PFSK-1 (cell line): ENCODE measurements at regions not wholly inside any gene's neighbourhood (a gene's known extent, or its start where the extent isn't known, plus 50 kb on each side); places are given as distances from the start of the nearest gene placed in this dataset.

Experiments
- FOXP2 ChIP-seq: optimal IDR thresholded peaks from 2 replicates; pipeline ENCODE3; 2011; ENCODE audit warnings: borderline replicate concordance, control low read depth, inconsistent platforms; ENCODE audit not compliant: insufficient read depth; ENCODE audit errors: extremely low read length, extremely low read depth
- POLR2AphosphoS5 ChIP-seq: IDR thresholded peaks from 2 replicates; pipeline ENCODE4 v1.6.1; 2012; ENCODE audit warnings: low read depth, mild to moderate bottlenecking, control low read depth, low read length, moderate library complexity
- SIN3A ChIP-seq: IDR thresholded peaks from 2 replicates; pipeline ENCODE4 v1.6.1; 2012; ENCODE audit warnings: mild to moderate bottlenecking, low read length, moderate library complexity, borderline replicate concordance; ENCODE audit not compliant: insufficient read depth
- TAF1 ChIP-seq: IDR thresholded peaks from 2 replicates; pipeline ENCODE4 v1.6.1; 2012; ENCODE audit warnings: low read length, control low read depth, borderline replicate concordance; ENCODE audit not compliant: insufficient read depth
- TF ChIP-seq, protein P1 (sequence below), 2 experiments: IDR thresholded peaks; 2 replicates each; pipeline versions ENCODE4 v1.6.1 to v1.8.0; 2011 to 2012; ENCODE audit warnings: low read depth in 2 of 2, low read length in 2 of 2, control low read depth in 1 of 2, inconsistent platforms in 1 of 2, mild to moderate bottlenecking in 1 of 2, moderate library complexity in 1 of 2; ENCODE audit not compliant: insufficient read depth in 1 of 2

DNA sequence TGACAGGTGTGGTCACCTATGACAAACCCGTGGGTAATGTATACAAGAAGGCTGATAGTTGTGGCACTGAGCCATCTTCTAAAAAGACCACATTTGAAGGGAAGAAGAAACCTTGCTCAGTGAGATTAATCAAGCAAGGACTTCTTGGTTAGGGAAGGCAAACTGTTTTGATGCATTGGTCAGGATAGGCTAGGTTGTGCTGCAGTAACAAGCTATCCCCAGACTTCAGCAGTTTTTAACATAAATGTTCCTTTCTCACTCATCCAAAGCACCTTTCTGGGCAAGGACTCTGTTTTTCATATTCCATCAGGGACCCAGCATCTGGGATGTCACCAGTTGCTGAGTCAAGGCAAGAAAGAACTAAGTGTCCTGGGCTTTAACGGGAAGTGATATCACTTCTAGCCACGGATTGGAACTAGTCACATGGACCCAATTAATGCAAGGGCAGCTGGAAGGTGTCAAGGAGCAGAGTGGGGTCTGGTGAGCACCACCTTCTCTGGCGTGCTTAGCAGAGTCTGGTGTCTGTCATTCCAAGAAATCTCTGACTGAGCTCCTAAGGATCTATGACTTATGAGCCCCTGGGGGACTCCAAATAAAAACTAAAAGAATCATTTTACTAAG is 52.0 kb upstream of the CCL2 start:
- TF ChIP-seq POLR2AphosphoS5: no peak
- TF ChIP-seq, protein P1, sequence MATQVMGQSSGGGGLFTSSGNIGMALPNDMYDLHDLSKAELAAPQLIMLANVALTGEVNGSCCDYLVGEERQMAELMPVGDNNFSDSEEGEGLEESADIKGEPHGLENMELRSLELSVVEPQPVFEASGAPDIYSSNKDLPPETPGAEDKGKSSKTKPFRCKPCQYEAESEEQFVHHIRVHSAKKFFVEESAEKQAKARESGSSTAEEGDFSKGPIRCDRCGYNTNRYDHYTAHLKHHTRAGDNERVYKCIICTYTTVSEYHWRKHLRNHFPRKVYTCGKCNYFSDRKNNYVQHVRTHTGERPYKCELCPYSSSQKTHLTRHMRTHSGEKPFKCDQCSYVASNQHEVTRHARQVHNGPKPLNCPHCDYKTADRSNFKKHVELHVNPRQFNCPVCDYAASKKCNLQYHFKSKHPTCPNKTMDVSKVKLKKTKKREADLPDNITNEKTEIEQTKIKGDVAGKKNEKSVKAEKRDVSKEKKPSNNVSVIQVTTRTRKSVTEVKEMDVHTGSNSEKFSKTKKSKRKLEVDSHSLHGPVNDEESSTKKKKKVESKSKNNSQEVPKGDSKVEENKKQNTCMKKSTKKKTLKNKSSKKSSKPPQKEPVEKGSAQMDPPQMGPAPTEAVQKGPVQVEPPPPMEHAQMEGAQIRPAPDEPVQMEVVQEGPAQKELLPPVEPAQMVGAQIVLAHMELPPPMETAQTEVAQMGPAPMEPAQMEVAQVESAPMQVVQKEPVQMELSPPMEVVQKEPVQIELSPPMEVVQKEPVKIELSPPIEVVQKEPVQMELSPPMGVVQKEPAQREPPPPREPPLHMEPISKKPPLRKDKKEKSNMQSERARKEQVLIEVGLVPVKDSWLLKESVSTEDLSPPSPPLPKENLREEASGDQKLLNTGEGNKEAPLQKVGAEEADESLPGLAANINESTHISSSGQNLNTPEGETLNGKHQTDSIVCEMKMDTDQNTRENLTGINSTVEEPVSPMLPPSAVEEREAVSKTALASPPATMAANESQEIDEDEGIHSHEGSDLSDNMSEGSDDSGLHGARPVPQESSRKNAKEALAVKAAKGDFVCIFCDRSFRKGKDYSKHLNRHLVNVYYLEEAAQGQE (IDR thresholded peaks at IDR 0.05; ENCODE audit: insufficient read depth in 1 of 2, low read depth in 2 of 2, low read length in 2 of 2): no peak
- no peak for TF ChIP-seq TAF1
- no peak for TF ChIP-seq FOXP2
- no peak for TF ChIP-seq SIN3A
